HG03457 (cell line): ENCODE measurements at regions not wholly inside any gene's neighbourhood (a gene's known extent, or its start where the extent isn't known, plus 50 kb on each side); places are given as distances from the start of the nearest gene placed in this dataset.
"Not testable (repeated sequence)": the region's sequence is repeated elsewhere in the genome, so short reads cannot be mapped to it uniquely, and the experiment has no call there.

Source experiments
- ATAC-seq: cut with Tn5 transposase; IDR thresholded peaks from one replicate; pipeline ENCODE4 v1.9.1; 2021; ENCODE audit warnings: moderate number of reproducible peaks; ENCODE audit not compliant: unreplicated experiment

- ATAC-seq, result no peak
Observed at GRCh38 chr14:86065407-86065806, 535.5 kb downstream of the FLRT2 start.

- ATAC-seq, result not testable (repeated sequence)
Observed at GRCh38 chr14:86064595-86064994, 534.7 kb downstream of the FLRT2 start.

GRCh38 chr14:86057018-86057667 lies 527.2 kb downstream of the FLRT2 start:
- ATAC-seq, result no peak

- no peak for ATAC-seq
Observed at GRCh38 chr14:86055512-86056075, 525.6 kb downstream of the FLRT2 start.

GRCh38 chr14:86052868-86053267 lies 522.9 kb downstream of the FLRT2 start:
- ATAC-seq, result no peak

- no peak for ATAC-seq
Observed at GRCh38 chr14:86050757-86051156, 520.8 kb downstream of the FLRT2 start.

- ATAC-seq, result no peak
Observed at GRCh38 chr14:86050072-86050683, 520.2 kb downstream of the FLRT2 start.

GRCh38 chr14:86039176-86039575 lies 509.2 kb downstream of the FLRT2 start:
- no peak for ATAC-seq

- ATAC-seq, result peak; percentile 80
Observed at GRCh38 chr14:86038387-86039042, 508.6 kb downstream of the FLRT2 start.

GRCh38 chr14:86035882-86036281 lies 505.9 kb downstream of the FLRT2 start:
- ATAC-seq, result no peak

GRCh38 chr14:86027990-86028389 lies 498.0 kb downstream of the FLRT2 start:
- no peak for ATAC-seq

GRCh38 chr14:86027144-86027543 lies 497.2 kb downstream of the FLRT2 start:
- no peak for ATAC-seq

- ATAC-seq, result no peak
Observed at GRCh38 chr14:86022031-86022629, 492.2 kb downstream of the FLRT2 start.

GRCh38 chr14:86020841-86021240 lies 490.9 kb downstream of the FLRT2 start:
- no peak for ATAC-seq

GRCh38 chr14:86015941-86016340 lies 486.0 kb downstream of the FLRT2 start:
- ATAC-seq, result no peak

GRCh38 chr14:86015511-86015910 lies 485.6 kb downstream of the FLRT2 start:
- no peak for ATAC-seq

- no peak for ATAC-seq
Observed at GRCh38 chr14:86013641-86014040, 483.7 kb downstream of the FLRT2 start.

- ATAC-seq, result no peak
Observed at GRCh38 chr14:86012461-86012860, 482.5 kb downstream of the FLRT2 start.

GRCh38 chr14:86003998-86004397 lies 474.1 kb downstream of the FLRT2 start:
- no peak for ATAC-seq

GRCh38 chr14:85996551-85996950 lies 466.6 kb downstream of the FLRT2 start:
- ATAC-seq, result no peak

GRCh38 chr14:85991156-85991555 lies 461.2 kb downstream of the FLRT2 start:
- no peak for ATAC-seq

- no peak for ATAC-seq
Observed at GRCh38 chr14:85987907-85988306, 458.0 kb downstream of the FLRT2 start.
